Naive B cell (primary cell): ENCODE measurements at regions not wholly inside any gene's neighbourhood (a gene's known extent, or its start where the extent isn't known, plus 50 kb on each side); places are given as distances from the start of the nearest gene placed in this dataset.
"Not testable (repeated sequence)": the region's sequence is repeated elsewhere in the genome, so short reads cannot be mapped to it uniquely, and the experiment has no call there.

Source experiments
- ATAC-seq, 2 donors: fragments of 150-1000 bp; cut with Tn5 transposase; 2 replicates each; pipeline ENCODE4 v1.10.0; 2021; ENCODE audit warnings: low read depth in 2 of 2, mild to moderate bottlenecking in 2 of 2, moderate library complexity in 2 of 2
- DNase-seq: peaks from one replicate; pipeline ENCODE4 v3.0.0; 2022
- H3K27ac Mint-ChIP-seq, 6 donors: one replicate each; pipeline ENCODE4 v1.8.0; 2020 to 2022; ENCODE audit warnings: mild to moderate bottlenecking in 6 of 6, mixed read lengths in 6 of 6, moderate library complexity in 5 of 6, inconsistent platforms in 2 of 6
- H3K27me3 Mint-ChIP-seq, 3 donors: one replicate each; pipeline ENCODE4 v1.8.0; 2021 to 2022; ENCODE audit warnings: mixed read lengths in 3 of 3, mild to moderate bottlenecking in 1 of 3
- H3K36me3 Mint-ChIP-seq, 2 donors: one replicate each; pipeline ENCODE4 v1.8.0; 2020 to 2022; ENCODE audit warnings: mixed read lengths in 2 of 2, inconsistent platforms in 1 of 2, mild to moderate bottlenecking in 1 of 2
- H3K4me1 Mint-ChIP-seq, 3 donors: one replicate each; pipeline ENCODE4 v1.8.0; 2020 to 2022; ENCODE audit warnings: mixed read lengths in 3 of 3, inconsistent platforms in 1 of 3, mild to moderate bottlenecking in 1 of 3, moderate library complexity in 1 of 3
- H3K4me3 Mint-ChIP-seq, 8 donors: one replicate each; pipeline ENCODE4 v1.8.0; 2020 to 2022; ENCODE audit warnings: mild to moderate bottlenecking in 8 of 8, mixed read lengths in 8 of 8, moderate library complexity in 8 of 8, inconsistent platforms in 2 of 8
- H3K9me3 Mint-ChIP-seq, 7 donors: one replicate each; pipeline ENCODE4 v1.8.0; 2020 to 2022; ENCODE audit warnings: mixed read lengths in 7 of 7, mild to moderate bottlenecking in 5 of 7, inconsistent platforms in 2 of 7, moderate library complexity in 1 of 7

DNA sequence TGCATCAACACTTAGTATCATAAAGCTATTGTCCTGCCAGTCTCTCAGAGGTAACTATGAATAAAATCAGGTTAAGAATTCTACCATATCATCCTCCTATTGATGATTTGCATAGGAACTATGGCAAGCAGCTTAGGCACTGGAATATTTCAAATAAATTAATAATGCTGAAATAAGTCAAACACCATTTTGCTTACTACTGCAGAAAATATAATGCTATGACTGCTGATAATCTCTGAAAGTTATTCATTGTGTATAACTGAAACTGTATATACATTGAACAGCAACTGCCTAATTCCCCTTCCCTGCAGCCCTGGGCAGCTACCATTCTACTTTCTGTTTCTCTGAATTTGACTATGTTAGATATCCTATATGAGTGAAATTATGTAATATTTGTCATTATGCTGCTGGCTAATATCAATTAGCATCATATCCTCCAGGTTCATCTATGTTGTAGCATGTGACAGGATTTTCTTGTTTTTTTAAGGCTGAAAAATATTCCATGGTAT lies 318.8 kb upstream of the SGCG start:
- H3K9me3 Mint-ChIP-seq = peaks cover 0 to 4% (median 0%) of the 10 kb centered on the region in 7 donors
- no peak overlapping the region for H3K4me3 Mint-ChIP-seq
- DNase-seq (no peak), ATAC-seq (no peak)
- no peak overlapping the region for H3K27ac Mint-ChIP-seq
- H3K36me3 Mint-ChIP-seq = no peaks in the 10 kb centered on the region
- H3K27me3 Mint-ChIP-seq = no peaks in the 10 kb centered on the region
- H3K4me1 Mint-ChIP-seq = no peaks in the 10 kb centered on the region

GRCh38 chr13:22862478-22862877 lies 318.3 kb upstream of the SGCG start:
- ATAC-seq (no peak), DNase-seq (no peak)
- Mint-ChIP-seq H3K4me3 (no peak overlapping the region), H3K27me3 (no peaks in the 10 kb centered on the region), H3K9me3 (peaks cover 0 to 4% (median 0%) of the 10 kb centered on the region in 7 donors), H3K4me1 (no peaks in the 10 kb centered on the region), H3K36me3 (no peaks in the 10 kb centered on the region), H3K27ac (no peak overlapping the region)

GRCh38 chr13:22866221-22866620 lies 314.6 kb upstream of the SGCG start:
- H3K9me3 Mint-ChIP-seq = peaks cover 0 to 8% (median 0%) of the 10 kb centered on the region in 7 donors
- DNase-seq (no peak), ATAC-seq (no peak)
- no peaks in the 10 kb centered on the region for H3K36me3 Mint-ChIP-seq
- H3K27ac Mint-ChIP-seq = no peak overlapping the region
- H3K4me1 Mint-ChIP-seq = no peaks in the 10 kb centered on the region
- H3K27me3 Mint-ChIP-seq = no peaks in the 10 kb centered on the region
- no peak overlapping the region for H3K4me3 Mint-ChIP-seq

GRCh38 chr13:22871231-22871630 lies 309.5 kb upstream of the SGCG start:
- no peak overlapping the region for H3K27ac Mint-ChIP-seq
- ATAC-seq = no peak
- no peak overlapping the region for H3K4me3 Mint-ChIP-seq
- peaks cover 0 to 8% of the 10 kb centered on the region in 2 donors for H3K36me3 Mint-ChIP-seq
- no peaks in the 10 kb centered on the region for H3K4me1 Mint-ChIP-seq
- DNase-seq = no peak
- H3K27me3 Mint-ChIP-seq = peaks cover 0 to 7% (median 3%) of the 10 kb centered on the region in 3 donors
- peaks cover 0 to 18% (median 5%) of the 10 kb centered on the region in 7 donors for H3K9me3 Mint-ChIP-seq

GRCh38 chr13:22874839-22875238 lies 305.9 kb upstream of the SGCG start:
- DNase-seq = no peak
- H3K36me3 Mint-ChIP-seq = peaks cover 0 to 8% of the 10 kb centered on the region in 2 donors
- H3K27me3 Mint-ChIP-seq = peaks cover 0 to 7% (median 3%) of the 10 kb centered on the region in 3 donors
- no peaks in the 10 kb centered on the region for H3K4me1 Mint-ChIP-seq
- peaks cover 0 to 18% (median 5%) of the 10 kb centered on the region in 7 donors for H3K9me3 Mint-ChIP-seq
- no peak for ATAC-seq
- H3K27ac Mint-ChIP-seq = no peak overlapping the region
- no peak overlapping the region for H3K4me3 Mint-ChIP-seq

DNA sequence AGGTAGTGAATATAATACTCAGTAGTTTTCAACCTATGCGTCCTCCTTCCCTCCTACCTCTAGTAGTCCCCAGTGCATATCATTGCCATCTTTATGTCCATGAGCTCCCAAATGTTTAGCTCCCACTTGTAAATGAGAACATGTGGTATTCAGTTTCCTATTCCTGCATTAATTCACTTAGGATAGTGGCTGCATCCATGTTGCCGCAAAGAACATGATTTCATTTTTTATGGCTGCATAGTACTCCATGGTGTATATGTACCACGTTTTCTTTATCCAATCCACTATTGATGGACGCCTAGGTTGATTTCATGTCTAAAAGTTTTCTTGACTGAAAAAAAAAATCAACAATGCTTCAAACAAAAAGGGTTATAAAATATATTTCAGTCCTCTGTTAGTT lies 303.4 kb upstream of the SGCG start:
- Mint-ChIP-seq H3K9me3 (peaks cover 0 to 12% (median 3%) of the 10 kb centered on the region in 7 donors), H3K27me3 (peaks cover 0 to 7% (median 3%) of the 10 kb centered on the region in 3 donors), H3K4me1 (no peaks in the 10 kb centered on the region), H3K4me3 (no peak overlapping the region), H3K36me3 (peaks cover 0 to 8% of the 10 kb centered on the region in 2 donors), H3K27ac (no peak overlapping the region)
- ATAC-seq = no peak
- no peak for DNase-seq

DNA sequence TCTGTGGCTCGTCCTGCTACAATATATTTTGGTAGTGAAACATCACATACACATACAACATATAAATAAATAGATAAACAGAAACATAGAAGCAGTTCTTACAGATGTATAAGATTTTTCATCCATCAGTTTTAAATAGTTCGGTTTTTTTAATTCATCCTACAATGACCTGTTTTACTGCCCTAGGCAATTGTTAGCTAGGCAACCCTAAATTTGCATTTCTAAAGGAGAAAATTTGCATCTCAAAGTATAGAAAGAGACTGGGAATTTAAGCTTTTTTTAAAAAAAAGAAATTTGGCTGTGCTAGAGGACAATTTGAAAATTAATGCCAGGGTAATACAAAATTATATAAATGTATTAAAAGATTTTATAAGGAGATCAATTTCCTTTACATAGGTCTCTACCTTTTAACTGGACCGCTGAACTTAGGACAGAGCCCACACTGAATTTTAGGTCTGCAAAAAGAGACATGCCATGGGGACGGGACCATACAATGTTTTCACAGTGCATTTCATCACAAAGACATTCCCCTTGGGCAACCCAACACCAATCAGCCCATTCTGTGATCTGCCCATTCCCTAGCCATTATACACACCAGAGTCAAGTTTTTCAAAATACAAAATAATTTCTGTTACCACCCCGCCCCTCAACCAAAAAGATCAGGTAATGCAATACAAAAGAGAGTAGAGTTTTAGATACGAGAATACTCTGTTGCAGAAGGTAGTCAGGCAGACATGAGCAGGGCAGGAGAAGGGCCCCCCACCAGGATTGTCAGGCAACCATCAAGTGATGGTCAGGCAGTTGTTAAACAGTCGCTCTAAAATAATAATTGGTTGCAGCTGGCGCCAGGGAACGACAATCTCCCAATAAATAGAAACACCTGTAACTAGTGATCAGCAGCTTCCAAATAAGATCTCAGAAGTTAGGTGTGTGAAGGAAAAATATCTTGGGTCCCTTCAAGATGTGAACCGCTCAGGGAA lies 299.7 kb upstream of the SGCG start:
- Mint-ChIP-seq H3K4me1 (peaks cover 0 to 8% (median 0%) of the 10 kb centered on the region in 3 donors), H3K27me3 (no peaks in the 10 kb centered on the region), H3K4me3 (peak overlapping the region in 1 of 8 donors; percentile 43), H3K9me3 (peaks cover 0 to 1% (median 0%) of the 10 kb centered on the region in 7 donors), H3K27ac (peak overlapping the region in 3 of 6 donors; percentile 0 to 58 (median 56)), H3K36me3 (no peaks in the 10 kb centered on the region)
- no peak for DNase-seq
- no peak for ATAC-seq

GRCh38 chr13:22881721-22882608 lies 298.8 kb upstream of the SGCG start:
- not testable (repeated sequence) for ATAC-seq, H3K36me3 Mint-ChIP-seq

GRCh38 chr13:22883262-22883840 lies 297.4 kb upstream of the SGCG start:
- peaks cover 0 to 8% (median 0%) of the 10 kb centered on the region in 3 donors for H3K4me1 Mint-ChIP-seq
- peaks cover 0 to 1% (median 0%) of the 10 kb centered on the region in 7 donors for H3K9me3 Mint-ChIP-seq
- ATAC-seq (no peak), DNase-seq (no peak)
- H3K36me3 Mint-ChIP-seq = no peaks in the 10 kb centered on the region
- H3K27ac Mint-ChIP-seq = peak overlapping the region in 5 of 6 donors; percentile 19 to 63 (median 45)
- peak overlapping the region in 1 of 8 donors; percentile 66 for H3K4me3 Mint-ChIP-seq
- no peaks in the 10 kb centered on the region for H3K27me3 Mint-ChIP-seq

More at GRCh38 chr13:22881721-22882608, 298.8 kb upstream of the SGCG start:
- H3K4me1 Mint-ChIP-seq, H3K27me3 Mint-ChIP-seq, H3K4me3 Mint-ChIP-seq, H3K9me3 Mint-ChIP-seq, DNase-seq: not testable (repeated sequence)
- H3K27ac Mint-ChIP-seq = peak overlapping the region in 1 of 6 donors; percentile 56

DNA sequence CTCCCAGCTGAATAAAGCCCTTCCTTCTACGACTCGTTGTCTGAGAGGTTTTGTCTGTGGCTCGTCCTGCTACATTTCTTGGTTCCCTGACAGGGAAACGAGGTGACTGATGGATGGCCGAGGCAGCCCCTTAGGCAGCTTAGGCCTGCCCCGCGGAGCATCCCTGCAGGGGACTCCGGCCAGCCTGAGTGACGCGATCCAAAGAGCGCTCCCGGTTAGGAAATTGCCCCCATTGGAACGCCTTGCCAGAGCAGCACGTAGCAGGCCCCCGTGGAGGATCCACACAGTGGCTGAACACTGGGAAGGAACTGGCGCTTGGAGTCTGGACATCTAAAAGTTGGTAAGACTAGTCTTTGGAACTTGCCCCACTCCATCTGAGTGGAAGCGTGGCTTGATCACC lies 296.8 kb upstream of the SGCG start:
- peaks cover 0 to 1% (median 0%) of the 10 kb centered on the region in 7 donors for H3K9me3 Mint-ChIP-seq
- peak overlapping the region in 2 of 6 donors; percentile 19 to 63 for H3K27ac Mint-ChIP-seq
- DNase-seq (no peak), ATAC-seq (no peak)
- no peaks in the 10 kb centered on the region for H3K36me3 Mint-ChIP-seq
- no peaks in the 10 kb centered on the region for H3K27me3 Mint-ChIP-seq
- H3K4me3 Mint-ChIP-seq = peak overlapping the region in 1 of 8 donors; percentile 66
- peaks cover 0 to 8% (median 0%) of the 10 kb centered on the region in 3 donors for H3K4me1 Mint-ChIP-seq

DNA sequence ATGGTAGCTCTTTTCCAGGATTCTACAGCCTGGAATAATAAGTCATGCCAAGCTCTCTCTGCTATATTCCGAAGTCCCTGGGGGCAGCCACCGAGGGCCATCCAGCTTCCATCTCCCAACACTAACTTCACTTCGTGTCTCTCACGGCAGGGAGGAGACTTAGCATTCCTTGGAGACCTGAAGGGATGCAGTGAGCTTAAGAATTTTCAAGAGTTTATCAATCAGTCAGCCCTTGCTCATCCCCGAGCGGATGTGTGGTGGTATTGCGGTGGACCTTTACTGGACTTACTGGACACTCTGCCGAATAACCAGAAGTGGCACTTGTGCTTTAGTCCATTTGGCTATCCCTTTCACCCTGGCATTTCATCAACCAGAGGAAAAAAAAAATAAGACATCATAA lies 294.7 kb upstream of the SGCG start:
- H3K36me3 Mint-ChIP-seq, H3K27ac Mint-ChIP-seq: not testable (repeated sequence)

DNA sequence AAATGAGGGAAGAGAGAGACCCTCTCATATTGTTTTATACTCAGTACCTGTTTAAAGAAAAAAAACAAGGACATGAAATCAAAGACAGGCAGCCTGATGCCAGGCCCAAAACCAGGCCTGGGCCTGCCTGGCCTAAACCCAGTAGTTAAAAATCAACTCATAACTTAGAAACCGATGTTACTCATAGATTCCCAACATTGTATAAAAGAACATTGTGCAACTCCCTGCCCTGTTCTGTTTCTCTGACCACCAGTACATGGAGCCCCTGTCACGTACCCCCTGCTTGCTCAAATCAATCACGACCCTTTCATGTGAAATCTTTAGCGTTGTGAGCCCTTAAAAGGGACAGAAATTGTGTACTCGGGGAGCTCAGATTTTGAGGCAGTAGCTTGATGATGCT lies 291.4 kb upstream of the SGCG start:
- H3K27ac Mint-ChIP-seq, DNase-seq, H3K27me3 Mint-ChIP-seq, H3K4me3 Mint-ChIP-seq, ATAC-seq, H3K4me1 Mint-ChIP-seq, H3K36me3 Mint-ChIP-seq: not testable (repeated sequence)
- peaks cover 0 to 14% (median 6%) of the 10 kb centered on the region in 7 donors for H3K9me3 Mint-ChIP-seq

More for the DNA sequence above, 294.7 kb upstream of the SGCG start:
- not testable (repeated sequence) for DNase-seq, H3K9me3 Mint-ChIP-seq, H3K27me3 Mint-ChIP-seq, H3K4me3 Mint-ChIP-seq, H3K4me1 Mint-ChIP-seq, ATAC-seq

- H3K4me3 Mint-ChIP-seq = no peak overlapping the region
- no peak for ATAC-seq
These were observed 287.6 kb upstream of the SGCG start for GRCh38 chr13:22893204-22893603.

More at GRCh38 chr13:22893204-22893603, 287.6 kb upstream of the SGCG start:
- Mint-ChIP-seq H3K9me3 (peaks cover 4 to 16% (median 6%) of the 10 kb centered on the region in 7 donors), H3K27ac (no peak overlapping the region), H3K27me3 (no peaks in the 10 kb centered on the region), H3K4me1 (no peaks in the 10 kb centered on the region), H3K36me3 (no peaks in the 10 kb centered on the region)
- no peak for DNase-seq
